CD4-positive, alpha-beta T cell treated with Interleukin-10 for 1 hour (primary cell): ENCODE measurements at regions not wholly inside any gene's neighbourhood (a gene's known extent, or its start where the extent isn't known, plus 50 kb on each side); places are given as distances from the start of the nearest gene placed in this dataset.

Experiments used
- DNase-seq: peaks from one replicate; pipeline ENCODE4 v3.0.0-alpha.2; 2020

- no peak for DNase-seq
Observed at GRCh38 chr5:164650427-164650826, 1145.0 kb downstream of the MAT2B start.

- DNase-seq = no peak
Observed at GRCh38 chr5:164651546-164652275, 1146.3 kb downstream of the MAT2B start.

- DNase-seq = no peak
Observed at GRCh38 chr5:164652276-164652660, 1146.8 kb downstream of the MAT2B start.

- no peak for DNase-seq
Observed at GRCh38 chr5:164663198-164663989, 1158.0 kb downstream of the MAT2B start.

- no peak for DNase-seq
Observed at GRCh38 chr5:164671640-164672039, 1166.2 kb downstream of the MAT2B start.

- DNase-seq = no peak
Observed at GRCh38 chr5:164672205-164672604, 1166.8 kb downstream of the MAT2B start.

GRCh38 chr5:164672931-164673694 is 1167.7 kb downstream of the MAT2B start:
- DNase-seq = no peak

GRCh38 chr5:164679461-164679860 is 1174.0 kb downstream of the MAT2B start:
- no peak for DNase-seq

- DNase-seq = no peak
Observed at GRCh38 chr5:164680216-164680615, 1174.8 kb downstream of the MAT2B start.

- DNase-seq = no peak
Observed at GRCh38 chr5:164680812-164681520, 1175.5 kb downstream of the MAT2B start.

- DNase-seq = no peak
Observed at GRCh38 chr5:164687391-164687790, 1182.0 kb downstream of the MAT2B start.

- no peak for DNase-seq
Observed at GRCh38 chr5:164688437-164688836, 1183.0 kb downstream of the MAT2B start.

GRCh38 chr5:164708831-164709230 is 1203.4 kb downstream of the MAT2B start:
- no peak for DNase-seq

- no peak for DNase-seq
Observed at GRCh38 chr5:164713682-164714081, 1208.3 kb downstream of the MAT2B start.

- no peak for DNase-seq
Observed at GRCh38 chr5:164721116-164721515, 1215.7 kb downstream of the MAT2B start.

- DNase-seq = no peak
Observed at GRCh38 chr5:164721656-164722055, 1216.2 kb downstream of the MAT2B start.

- no peak for DNase-seq
Observed at GRCh38 chr5:164722702-164723101, 1217.3 kb downstream of the MAT2B start.

- DNase-seq = no peak
Observed at GRCh38 chr5:164727012-164727411, 1221.6 kb downstream of the MAT2B start.

- DNase-seq = no peak
Observed at GRCh38 chr5:164728733-164729132, 1223.3 kb downstream of the MAT2B start.

GRCh38 chr5:164735334-164735733 is 1229.9 kb downstream of the MAT2B start:
- no peak for DNase-seq

GRCh38 chr5:164741376-164741775 is 1236.0 kb downstream of the MAT2B start:
- DNase-seq = no peak

- no peak for DNase-seq
Observed at GRCh38 chr5:164742025-164742424, 1236.6 kb downstream of the MAT2B start.

GRCh38 chr5:164746723-164747122 is 1241.3 kb downstream of the MAT2B start:
- no peak for DNase-seq
